ENCODE measurements at regions not wholly inside any gene's neighbourhood (a gene's known extent, or its start where the extent isn't known, plus 50 kb on each side); places are given as distances from the start of the nearest gene placed in this dataset.
"Not testable (repeated sequence)": the region's sequence is repeated elsewhere in the genome, so short reads cannot be mapped to it uniquely, and the experiment has no call there.

- H3K27me3 ChIP-seq (replicated peaks; ENCODE audit: insufficient read depth) = no peaks in the 10 kb centered on the region
- 46 to 50% methylated on average over 3 of the region's 3 CpGs for WGBS, 2 experiments (ENCODE audit: low coverage in 1 of 2, low lambda C conversion rate in 2 of 2, missing lambda C conversion rate in 2 of 2)
- H3K9me2 ChIP-seq (ENCODE audit: insufficient read depth) = no peaks in the 10 kb centered on the region
- H3K27ac ChIP-seq = no peak overlapping the region
- in situ Hi-C loops (cut with MboI) = no loop called here
- no peaks in the 10 kb centered on the region for H3K9me3 ChIP-seq (ENCODE audit: low read depth)
- H3K9ac ChIP-seq = no peak overlapping the region
- H3K4me2 ChIP-seq (ENCODE audit: unreplicated experiment) = no peak overlapping the region
- DNase-seq = peak; percentile 25
- H3K79me2 ChIP-seq (ENCODE audit: insufficient read depth) = no peaks in the 10 kb centered on the region
- no peak overlapping the region for H3K4me3 ChIP-seq
- H4K20me1 ChIP-seq (ENCODE audit: insufficient read depth) = no peaks in the 10 kb centered on the region
- no peak overlapping the region for H2AFZ ChIP-seq
- no peaks in the 10 kb centered on the region for H3F3A ChIP-seq (ENCODE audit: insufficient read depth)
- no peak for TF ChIP-seq EZH2 (IDR thresholded peaks at IDR 0.05; ENCODE audit: insufficient read depth, poor library complexity, severe bottlenecking)
- TF ChIP-seq EZH2phosphoT487 (IDR thresholded peaks at IDR 0.05; ENCODE audit: insufficient read depth, low read depth) = no peak
- no peaks in the 10 kb centered on the region for H3K36me3 ChIP-seq (ENCODE audit: low read depth)
- peaks cover 11% of the 10 kb centered on the region for H3K4me1 ChIP-seq (ENCODE audit: insufficient read depth)
Observed at GRCh38 chr9:38518826-38519225, 94.6 kb upstream of the IGFBPL1 start.

GRCh38 chr9:38516273-38516672 is 92.0 kb upstream of the IGFBPL1 start:
- H3K9ac ChIP-seq; H3K27ac ChIP-seq; H4K20me1 ChIP-seq (ENCODE audit: insufficient read depth); H3K9me2 ChIP-seq (ENCODE audit: insufficient read depth); H3K79me2 ChIP-seq (ENCODE audit: insufficient read depth); H3K36me3 ChIP-seq (ENCODE audit: low read depth); H3F3A ChIP-seq (ENCODE audit: insufficient read depth); H3K27me3 ChIP-seq (replicated peaks; ENCODE audit: insufficient read depth); H3K9me3 ChIP-seq (ENCODE audit: low read depth); in situ Hi-C loops (cut with MboI): not testable (repeated sequence)
- H2AFZ ChIP-seq = 0 out of 2 replicates have a peak overlapping the region, but pooled peaks have one; percentile 38
- peak overlapping the region; percentile 65 for H3K4me2 ChIP-seq (ENCODE audit: unreplicated experiment)
- peak overlapping the region; percentile 38; the same call in 1 of the 2 replicates for H3K4me3 ChIP-seq
- peaks cover 11% of the 10 kb centered on the region for H3K4me1 ChIP-seq (ENCODE audit: insufficient read depth)
- WGBS, 2 experiments (ENCODE audit: low coverage in 1 of 2, low lambda C conversion rate in 2 of 2, missing lambda C conversion rate in 2 of 2) = 5 to 8% methylated on average over 3 of the region's 3 CpGs
- DNase-seq = peak; percentile 78

- H3K9me3 ChIP-seq (ENCODE audit: low read depth); DNase-seq; H3K27me3 ChIP-seq (replicated peaks; ENCODE audit: insufficient read depth); H3K79me2 ChIP-seq (ENCODE audit: insufficient read depth); H3K27ac ChIP-seq; H3K4me3 ChIP-seq; H3K9ac ChIP-seq; H3K4me2 ChIP-seq (ENCODE audit: unreplicated experiment); H4K20me1 ChIP-seq (ENCODE audit: insufficient read depth); H2AFZ ChIP-seq; H3F3A ChIP-seq (ENCODE audit: insufficient read depth); in situ Hi-C loops (cut with MboI); H3K9me2 ChIP-seq (ENCODE audit: insufficient read depth); H3K36me3 ChIP-seq (ENCODE audit: low read depth): not testable (repeated sequence)
- WGBS, 2 experiments (ENCODE audit: low coverage in 1 of 2, low lambda C conversion rate in 2 of 2, missing lambda C conversion rate in 2 of 2) = 60 to 62% methylated on average over 3 of the region's 3 CpGs
- H3K4me1 ChIP-seq (ENCODE audit: insufficient read depth) = peaks cover 11% of the 10 kb centered on the region
Observed at GRCh38 chr9:38515055-38515454, 90.8 kb upstream of the IGFBPL1 start.

GRCh38 chr9:38510340-38510739 is 86.1 kb upstream of the IGFBPL1 start:
- H3K4me1 ChIP-seq (ENCODE audit: insufficient read depth); DNase-seq; H4K20me1 ChIP-seq (ENCODE audit: insufficient read depth); H3K27ac ChIP-seq; H2AFZ ChIP-seq; H3K4me2 ChIP-seq (ENCODE audit: unreplicated experiment); H3K27me3 ChIP-seq (replicated peaks; ENCODE audit: insufficient read depth); H3K9ac ChIP-seq; H3K9me3 ChIP-seq (ENCODE audit: low read depth); H3K4me3 ChIP-seq; H3K79me2 ChIP-seq (ENCODE audit: insufficient read depth); H3F3A ChIP-seq (ENCODE audit: insufficient read depth); in situ Hi-C loops (cut with MboI); H3K9me2 ChIP-seq (ENCODE audit: insufficient read depth); H3K36me3 ChIP-seq (ENCODE audit: low read depth): not testable (repeated sequence)
- WGBS, 2 experiments (ENCODE audit: low coverage in 1 of 2, low lambda C conversion rate in 2 of 2, missing lambda C conversion rate in 2 of 2) = 29 to 32% methylated on average over 3 of the region's 3 CpGs

GRCh38 chr9:38507587-38507986 is 83.3 kb upstream of the IGFBPL1 start:
- H3K79me2 ChIP-seq (ENCODE audit: insufficient read depth) = no peaks in the 10 kb centered on the region
- no peak overlapping the region for H3K4me2 ChIP-seq (ENCODE audit: unreplicated experiment)
- no peaks in the 10 kb centered on the region for H4K20me1 ChIP-seq (ENCODE audit: insufficient read depth)
- no peak overlapping the region for H3K4me3 ChIP-seq
- H3K27me3 ChIP-seq (replicated peaks; ENCODE audit: insufficient read depth) = peaks cover 5% of the 10 kb centered on the region; the same call in 1 of the 2 replicates
- H3K4me1 ChIP-seq (ENCODE audit: insufficient read depth) = no peaks in the 10 kb centered on the region
- no peaks in the 10 kb centered on the region for H3K9me2 ChIP-seq (ENCODE audit: insufficient read depth)
- no peaks in the 10 kb centered on the region for H3F3A ChIP-seq (ENCODE audit: insufficient read depth)
- no peak for DNase-seq
- H2AFZ ChIP-seq = no peak overlapping the region
- in situ Hi-C loops (cut with MboI) = no loop called here
- H3K9ac ChIP-seq = no peak overlapping the region
- H3K27ac ChIP-seq = no peak overlapping the region
- TF ChIP-seq EZH2 (IDR thresholded peaks at IDR 0.05; ENCODE audit: insufficient read depth, poor library complexity, severe bottlenecking) (no peak), EZH2phosphoT487 (IDR thresholded peaks at IDR 0.05; ENCODE audit: insufficient read depth, low read depth) (no peak)
- no peaks in the 10 kb centered on the region for H3K9me3 ChIP-seq (ENCODE audit: low read depth)
- H3K36me3 ChIP-seq (ENCODE audit: low read depth) = no peaks in the 10 kb centered on the region
- WGBS, 2 experiments (ENCODE audit: low coverage in 1 of 2, low lambda C conversion rate in 2 of 2, missing lambda C conversion rate in 2 of 2) = 37 to 39% methylated on average over 4 of the region's 4 CpGs

GRCh38 chr9:38500171-38500570 is 75.9 kb upstream of the IGFBPL1 start:
- H3K27ac ChIP-seq; H2AFZ ChIP-seq; H3K36me3 ChIP-seq (ENCODE audit: low read depth); H3K9me3 ChIP-seq (ENCODE audit: low read depth); H3K4me1 ChIP-seq (ENCODE audit: insufficient read depth); in situ Hi-C loops (cut with MboI); H3K4me2 ChIP-seq (ENCODE audit: unreplicated experiment); H3K9ac ChIP-seq; H3K9me2 ChIP-seq (ENCODE audit: insufficient read depth); H4K20me1 ChIP-seq (ENCODE audit: insufficient read depth); H3F3A ChIP-seq (ENCODE audit: insufficient read depth); H3K4me3 ChIP-seq; H3K79me2 ChIP-seq (ENCODE audit: insufficient read depth): not testable (repeated sequence)
- WGBS, 2 experiments (ENCODE audit: low coverage in 1 of 2, low lambda C conversion rate in 2 of 2, missing lambda C conversion rate in 2 of 2) = 18 to 29% methylated on average over 4 of the region's 4 CpGs
- peaks cover 16% of the 10 kb centered on the region; the same call in 1 of the 2 replicates for H3K27me3 ChIP-seq (replicated peaks; ENCODE audit: insufficient read depth)
- peak; percentile 3 for DNase-seq

GRCh38 chr9:38498551-38498950 is 74.3 kb upstream of the IGFBPL1 start:
- H3K9ac ChIP-seq; H3K9me2 ChIP-seq (ENCODE audit: insufficient read depth); H3K4me3 ChIP-seq; H3K4me2 ChIP-seq (ENCODE audit: unreplicated experiment); H3K36me3 ChIP-seq (ENCODE audit: low read depth); H4K20me1 ChIP-seq (ENCODE audit: insufficient read depth); H3K9me3 ChIP-seq (ENCODE audit: low read depth); H3K4me1 ChIP-seq (ENCODE audit: insufficient read depth); in situ Hi-C loops (cut with MboI); H3K27ac ChIP-seq; H2AFZ ChIP-seq; DNase-seq; H3F3A ChIP-seq (ENCODE audit: insufficient read depth); H3K79me2 ChIP-seq (ENCODE audit: insufficient read depth): not testable (repeated sequence)
- WGBS, 2 experiments (ENCODE audit: low coverage in 1 of 2, low lambda C conversion rate in 2 of 2, missing lambda C conversion rate in 2 of 2) = 18 to 29% methylated on average over 2 of the region's 2 CpGs
- peaks cover 16% of the 10 kb centered on the region; the same call in 1 of the 2 replicates for H3K27me3 ChIP-seq (replicated peaks; ENCODE audit: insufficient read depth)
